SU-DHL-6 (cell line): ENCODE measurements at regions not wholly inside any gene's neighbourhood (a gene's known extent, or its start where the extent isn't known, plus 50 kb on each side); places are given as distances from the start of the nearest gene placed in this dataset.

Source experiments
- H2AFZ ChIP-seq: fragments of 200-600 bp; sonication (generic); 2 replicates; pipeline ENCODE4 v1.6.1; 2014; ENCODE audit warnings: low read depth, mild to moderate bottlenecking, moderate library complexity, mixed read lengths, antibody characterized with exemption, low read length; ENCODE audit not compliant: severe bottlenecking
- H3F3A ChIP-seq: fragments of 200-600 bp; shearing (Covaris generic); 2 replicates; pipeline ENCODE4 v1.6.0; 2016; ENCODE audit warnings: antibody characterized with exemption, mild to moderate bottlenecking; ENCODE audit not compliant: insufficient read depth
- H3K27ac ChIP-seq: fragments of 200-600 bp; sonication (generic); 2 replicates; pipeline ENCODE4 v1.5.1; 2016; ENCODE audit warnings: low read depth, mild to moderate bottlenecking, low read length, moderate library complexity, mixed read lengths
- H3K27me3 ChIP-seq: fragments of 200-600 bp; sonication (generic), shearing (Covaris generic); 2 replicates; pipeline ENCODE4 v1.6.0; 2014; ENCODE audit warnings: mild to moderate bottlenecking, low read length
- H3K36me3 ChIP-seq: fragments of 200-600 bp; sonication (generic); 2 replicates; pipeline ENCODE4 v1.6.1; 2014; ENCODE audit warnings: mild to moderate bottlenecking, low read length, mixed read lengths
- H3K4me2 ChIP-seq: fragments of 300-600, 200-600 bp; shearing (Covaris generic), sonication (generic); 2 replicates; pipeline ENCODE4 v1.6.0; 2014; ENCODE audit warnings: low read length, low read depth, mild to moderate bottlenecking; ENCODE audit not compliant: poor library complexity, severe bottlenecking
- H3K4me3 ChIP-seq: fragments of 200-600 bp; sonication (generic); 2 replicates; pipeline ENCODE4 v1.5.1; 2014; ENCODE audit warnings: antibody characterized with exemption, low read length, mild to moderate bottlenecking, mixed read lengths; ENCODE audit not compliant: insufficient read depth, poor library complexity, severe bottlenecking
- H3K79me2 ChIP-seq: fragments of 200-600 bp; sonication (generic); 2 replicates; pipeline ENCODE4 v1.6.1; 2014; ENCODE audit warnings: mild to moderate bottlenecking, low read length, moderate library complexity; ENCODE audit not compliant: insufficient read depth
- H3K9ac ChIP-seq: fragments of 200-600 bp; sonication (generic); 2 replicates; pipeline ENCODE4 v1.7.0; 2014; ENCODE audit warnings: mild to moderate bottlenecking, low read length
- H3K9me2 ChIP-seq: fragments of 200-600 bp; sonication (generic); replicated peaks from 2 replicates; pipeline ENCODE4 v1.6.1; 2014; ENCODE audit warnings: low read length; ENCODE audit not compliant: insufficient read depth
- H3K9me3 ChIP-seq: fragments of 200-600 bp; sonication (generic); 2 replicates; pipeline ENCODE4 v1.6.1; 2014; ENCODE audit warnings: low read length, mixed read lengths; ENCODE audit not compliant: insufficient read depth
- H4K20me1 ChIP-seq: fragments of 200-600 bp; sonication (generic); 2 replicates; pipeline ENCODE4 v1.6.1; 2014; ENCODE audit warnings: low read depth, mild to moderate bottlenecking, antibody characterized with exemption, low read length, moderate library complexity, mixed read lengths
- EZH2phosphoT487 ChIP-seq: fragments of 200-600 bp; sonication (generic), shearing (Covaris generic); conservative IDR thresholded peaks from 2 replicates; pipeline ENCODE4 v1.6.1; 2018; ENCODE audit warnings: mild to moderate bottlenecking, antibody characterized with exemption, low read length, moderate library complexity, mixed read lengths
- TF ChIP-seq, protein P1 (sequence below): fragments of 200-600 bp; sonication (generic); IDR thresholded peaks from one replicate; pipeline ENCODE4 v1.5.1; 2017; ENCODE audit warnings: antibody characterized with exemption, mild to moderate bottlenecking, low read length, moderate library complexity; ENCODE audit not compliant: insufficient read depth, poor library complexity, severe bottlenecking

DNA sequence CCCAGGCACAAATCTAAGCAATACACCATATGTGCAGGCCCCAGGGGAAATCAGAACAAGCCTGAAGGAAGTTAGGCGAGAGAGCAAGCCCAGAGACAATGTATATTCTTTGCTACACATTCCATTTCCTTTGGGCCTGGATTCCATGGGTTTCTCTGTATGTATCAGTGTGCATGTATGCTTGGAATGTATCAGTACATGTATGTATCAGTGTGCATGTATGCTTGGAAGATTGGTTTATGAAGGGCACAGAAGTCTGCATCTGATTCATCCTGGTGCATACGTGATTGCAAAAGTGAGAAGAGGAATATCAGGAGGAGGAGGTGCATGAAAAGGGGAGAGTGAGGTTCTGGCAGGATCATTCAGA, 232.6 kb upstream of the ANKRD55 start:
- no peak overlapping the region for H3K27ac ChIP-seq
- no peak overlapping the region for H3K9ac ChIP-seq
- H3K9me2 ChIP-seq: no peaks in the 10 kb centered on the region
- H3K27me3 ChIP-seq: no peaks in the 10 kb centered on the region
- H3K79me2 ChIP-seq: no peaks in the 10 kb centered on the region
- no peak overlapping the region for H3K4me3 ChIP-seq
- H2AFZ ChIP-seq: no peak overlapping the region
- no peaks in the 10 kb centered on the region for H3K9me3 ChIP-seq
- H3K36me3 ChIP-seq: no peaks in the 10 kb centered on the region
- H4K20me1 ChIP-seq: no peaks in the 10 kb centered on the region
- H3K4me2 ChIP-seq: no peak overlapping the region
- no peak for TF ChIP-seq EZH2phosphoT487
- TF ChIP-seq, protein P1, sequence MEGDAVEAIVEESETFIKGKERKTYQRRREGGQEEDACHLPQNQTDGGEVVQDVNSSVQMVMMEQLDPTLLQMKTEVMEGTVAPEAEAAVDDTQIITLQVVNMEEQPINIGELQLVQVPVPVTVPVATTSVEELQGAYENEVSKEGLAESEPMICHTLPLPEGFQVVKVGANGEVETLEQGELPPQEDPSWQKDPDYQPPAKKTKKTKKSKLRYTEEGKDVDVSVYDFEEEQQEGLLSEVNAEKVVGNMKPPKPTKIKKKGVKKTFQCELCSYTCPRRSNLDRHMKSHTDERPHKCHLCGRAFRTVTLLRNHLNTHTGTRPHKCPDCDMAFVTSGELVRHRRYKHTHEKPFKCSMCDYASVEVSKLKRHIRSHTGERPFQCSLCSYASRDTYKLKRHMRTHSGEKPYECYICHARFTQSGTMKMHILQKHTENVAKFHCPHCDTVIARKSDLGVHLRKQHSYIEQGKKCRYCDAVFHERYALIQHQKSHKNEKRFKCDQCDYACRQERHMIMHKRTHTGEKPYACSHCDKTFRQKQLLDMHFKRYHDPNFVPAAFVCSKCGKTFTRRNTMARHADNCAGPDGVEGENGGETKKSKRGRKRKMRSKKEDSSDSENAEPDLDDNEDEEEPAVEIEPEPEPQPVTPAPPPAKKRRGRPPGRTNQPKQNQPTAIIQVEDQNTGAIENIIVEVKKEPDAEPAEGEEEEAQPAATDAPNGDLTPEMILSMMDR: no peak
- H3F3A ChIP-seq: no peaks in the 10 kb centered on the region

DNA sequence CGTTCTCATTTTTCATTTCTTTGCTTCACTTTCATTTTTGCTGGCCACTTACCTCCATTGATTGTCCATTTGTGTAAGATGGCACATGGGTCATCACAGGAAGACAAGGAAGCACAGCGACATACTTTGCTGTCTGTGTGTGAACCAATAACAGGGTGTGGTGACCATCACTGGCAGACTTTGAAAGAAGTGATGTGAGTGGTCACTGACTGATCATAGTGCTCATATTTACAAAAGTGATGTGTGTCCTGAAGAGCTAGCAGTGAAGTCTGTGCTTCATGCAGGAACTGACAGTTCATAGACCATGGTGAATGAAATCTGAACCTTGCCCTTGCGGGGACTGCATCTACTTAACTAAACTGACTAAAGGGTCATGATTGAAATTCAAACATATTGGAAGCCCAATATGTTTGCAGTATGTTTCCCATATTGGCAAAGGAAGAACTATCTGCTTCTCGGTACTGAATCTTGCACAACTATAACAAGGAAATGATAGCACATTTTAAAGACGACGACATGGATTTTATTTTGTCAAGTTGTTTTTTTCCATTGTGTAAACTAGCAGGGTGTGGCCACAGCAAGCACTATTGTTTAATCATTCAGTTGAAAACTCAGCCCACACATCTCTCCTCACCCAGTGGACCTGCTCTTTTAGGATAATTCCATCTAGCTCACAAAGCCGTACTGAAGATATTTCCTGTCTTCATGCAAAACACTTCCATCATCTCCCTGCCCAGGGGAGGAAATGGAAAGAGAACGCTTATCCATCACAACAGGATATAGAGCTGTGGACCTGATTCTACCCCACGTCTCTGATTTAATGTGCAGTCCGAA, 232.0 kb upstream of the ANKRD55 start:
- Histone ChIP-seq H3F3A (no peaks in the 10 kb centered on the region), H4K20me1 (no peaks in the 10 kb centered on the region), H3K4me2 (no peak overlapping the region), H3K9ac (no peak overlapping the region), H3K4me3 (no peak overlapping the region), H3K27ac (no peak overlapping the region), H3K9me2 (no peaks in the 10 kb centered on the region), H3K36me3 (no peaks in the 10 kb centered on the region), H3K27me3 (no peaks in the 10 kb centered on the region), H2AFZ (no peak overlapping the region), H3K79me2 (no peaks in the 10 kb centered on the region), H3K9me3 (no peaks in the 10 kb centered on the region)
- TF ChIP-seq, protein P1: no peak
- TF ChIP-seq EZH2phosphoT487: no peak

- Histone ChIP-seq H3K9me3 (no peaks in the 10 kb centered on the region), H3K27ac (no peak overlapping the region), H3F3A (no peaks in the 10 kb centered on the region), H2AFZ (no peak overlapping the region), H3K27me3 (no peaks in the 10 kb centered on the region), H3K9me2 (no peaks in the 10 kb centered on the region), H4K20me1 (no peaks in the 10 kb centered on the region), H3K36me3 (no peaks in the 10 kb centered on the region), H3K79me2 (no peaks in the 10 kb centered on the region), H3K4me3 (no peak overlapping the region), H3K9ac (no peak overlapping the region), H3K4me2 (no peak overlapping the region)
- TF ChIP-seq EZH2phosphoT487: no peak
- TF ChIP-seq, protein P1: no peak
Observed at GRCh38 chr5:56463944-56464571, 230.9 kb upstream of the ANKRD55 start.
